HEK293T (cell line): ENCODE measurements at regions not wholly inside any gene's neighbourhood (a gene's known extent, or its start where the extent isn't known, plus 50 kb on each side); places are given as distances from the start of the nearest gene placed in this dataset.

Experiments used
- CTCF ChIA-PET: fragments of 350-600 bp; formaldehyde crosslinking; extraction: SDS; loops from one replicate; lab custom pipeline; 2021; ENCODE audit warnings: antibody characterized with exemption, inconsistent platforms; lab: Yijun Ruan, JAX
- POLR2A ChIA-PET: fragments of 350-600 bp; formaldehyde crosslinking; extraction: SDS; loops from one replicate; lab custom pipeline; 2020; ENCODE audit warnings: antibody characterized with exemption, inconsistent platforms; lab: Yijun Ruan, JAX
- DNase-seq: peaks from one replicate; pipeline ENCODE4 v3.0.0; 2012; ENCODE audit warnings: mixed read lengths; ENCODE audit errors: extremely low spot score
- ARNT ChIP-seq: fragments of 450-650 bp; IDR thresholded peaks from 2 replicates; pipeline ENCODE4 v1.6.1; 2017; ENCODE audit warnings: mild to moderate bottlenecking
- BHLHE40 ChIP-seq: fragments of 450-650 bp; IDR thresholded peaks from 2 replicates; pipeline ENCODE4 v1.6.1; 2016; ENCODE audit warnings: mild to moderate bottlenecking, moderate library complexity, borderline replicate concordance
- CTBP1 ChIP-seq: fragments of 450-650 bp; IDR thresholded peaks from 2 replicates; pipeline ENCODE4 v1.6.1; 2016; ENCODE audit warnings: borderline replicate concordance
- ELF4 ChIP-seq: fragments of 450-650 bp; IDR thresholded peaks from 2 replicates; pipeline ENCODE4 v1.6.1; 2017; ENCODE audit warnings: antibody characterized with exemption
- FOXA1 ChIP-seq: fragments of 450-650 bp; IDR thresholded peaks from 2 replicates; pipeline ENCODE4 v1.6.1; 2016; ENCODE audit warnings: mild to moderate bottlenecking
- FOXK2 ChIP-seq: fragments of 450-650 bp; IDR thresholded peaks from 2 replicates; pipeline ENCODE4 v1.6.1; 2016; ENCODE audit warnings: mild to moderate bottlenecking
- FOXM1 ChIP-seq: fragments of 450-650 bp; IDR thresholded peaks from 2 replicates; pipeline ENCODE4 v1.6.1; 2017; ENCODE audit warnings: mild to moderate bottlenecking, borderline replicate concordance
- HDGF ChIP-seq: fragments of 450-650 bp; IDR thresholded peaks from 2 replicates; pipeline ENCODE4 v1.6.1; 2017; ENCODE audit warnings: antibody characterized with exemption, borderline replicate concordance
- L3MBTL2 ChIP-seq: fragments of 450-650 bp; conservative IDR thresholded peaks from 2 replicates; pipeline ENCODE4 v1.6.1; 2016; ENCODE audit warnings: mild to moderate bottlenecking
- LEF1 ChIP-seq: fragments of 450-650 bp; IDR thresholded peaks from 2 replicates; pipeline ENCODE4 v1.6.1; 2017; ENCODE audit warnings: mild to moderate bottlenecking, borderline replicate concordance
- NFRKB ChIP-seq: fragments of 450-650 bp; IDR thresholded peaks from 2 replicates; pipeline ENCODE4 v1.6.1; 2016; ENCODE audit warnings: mild to moderate bottlenecking, moderate library complexity
- SP1 ChIP-seq: fragments of 450-650 bp; IDR thresholded peaks from 2 replicates; pipeline ENCODE4 v1.6.1; 2017
- SUZ12 ChIP-seq: fragments of 450-650 bp; IDR thresholded peaks from 2 replicates; pipeline ENCODE4 v1.6.1; 2016; ENCODE audit warnings: mild to moderate bottlenecking
- TARDBP ChIP-seq: fragments of 450-650 bp; IDR thresholded peaks from 2 replicates; pipeline ENCODE4 v1.6.1; 2016
- ZNF384 ChIP-seq: fragments of 450-650 bp; IDR thresholded peaks from 2 replicates; pipeline ENCODE4 v1.6.1; 2016
- TF ChIP-seq, protein P1 (sequence below): fragments of 450-650 bp; IDR thresholded peaks from 2 replicates; pipeline ENCODE4 v1.6.1; 2016

GRCh38 chr5:52603778-52604554, 183.8 kb upstream of the ITGA1 start:
- POLR2A ChIA-PET: no interaction called here
- TF ChIP-seq TARDBP: no peak
- TF ChIP-seq, protein P1, sequence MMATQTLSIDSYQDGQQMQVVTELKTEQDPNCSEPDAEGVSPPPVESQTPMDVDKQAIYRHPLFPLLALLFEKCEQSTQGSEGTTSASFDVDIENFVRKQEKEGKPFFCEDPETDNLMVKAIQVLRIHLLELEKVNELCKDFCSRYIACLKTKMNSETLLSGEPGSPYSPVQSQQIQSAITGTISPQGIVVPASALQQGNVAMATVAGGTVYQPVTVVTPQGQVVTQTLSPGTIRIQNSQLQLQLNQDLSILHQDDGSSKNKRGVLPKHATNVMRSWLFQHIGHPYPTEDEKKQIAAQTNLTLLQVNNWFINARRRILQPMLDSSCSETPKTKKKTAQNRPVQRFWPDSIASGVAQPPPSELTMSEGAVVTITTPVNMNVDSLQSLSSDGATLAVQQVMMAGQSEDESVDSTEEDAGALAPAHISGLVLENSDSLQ: peak; percentile 52

GRCh38 chr5:52605317-52606313, 182.1 kb upstream of the ITGA1 start:
- no peak for DNase-seq
- CTCF ChIA-PET: no interaction called here
- TF ChIP-seq FOXA1 (no peak), L3MBTL2 (no peak), SP1 (no peak), ELF4 (no peak), NFRKB (no peak), BHLHE40 (no peak), ARNT (no peak), CTBP1 (no peak), TARDBP (no peak), FOXM1 (no peak), HDGF (no peak), LEF1 (no peak), FOXK2 (no peak), ZNF384 (no peak), SUZ12 (no peak)
- TF ChIP-seq, protein P1: no peak
- POLR2A ChIA-PET: no interaction called here

More at GRCh38 chr5:52603778-52604554, 183.8 kb upstream of the ITGA1 start:
- no peak for DNase-seq
- CTCF ChIA-PET: no interaction called here

DNA sequence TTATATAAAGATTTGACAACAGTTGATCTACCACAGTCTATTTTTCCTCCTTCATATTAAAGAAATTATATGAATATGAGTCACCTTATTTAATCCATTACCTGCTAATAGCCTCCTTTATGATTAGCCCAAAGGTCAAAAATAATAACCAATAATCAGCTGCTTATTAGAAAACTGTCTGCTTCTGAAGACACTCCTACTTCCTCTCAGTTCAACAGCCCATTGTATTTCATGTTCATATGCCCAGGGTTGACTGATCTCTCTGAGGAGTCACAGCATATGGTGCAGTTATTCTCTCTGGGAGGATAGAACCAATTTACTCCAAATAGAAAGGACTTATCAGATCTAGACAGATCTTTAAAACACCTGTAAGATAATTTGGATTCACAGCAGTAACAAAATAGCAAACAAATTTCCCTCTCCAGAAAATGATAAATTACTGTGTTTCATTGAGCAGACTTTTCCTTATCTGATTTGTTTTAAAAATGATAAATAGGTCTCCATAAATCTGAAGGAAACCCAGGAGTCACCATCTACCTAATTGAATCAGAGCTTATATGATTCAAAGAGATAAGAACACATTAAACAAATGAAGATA, 180.4 kb upstream of the ITGA1 start:
- CTCF ChIA-PET: no interaction called here
- DNase-seq: no peak
- POLR2A ChIA-PET: no interaction called here
- no peak for TF ChIP-seq TARDBP
- no peak for TF ChIP-seq LEF1
- TF ChIP-seq ZNF384: no peak
- TF ChIP-seq FOXK2: no peak
- no peak for TF ChIP-seq ARNT
- TF ChIP-seq FOXA1: no peak
- TF ChIP-seq, protein P1: no peak
- TF ChIP-seq SUZ12: no peak
- TF ChIP-seq CTBP1: no peak
- TF ChIP-seq HDGF: no peak

GRCh38 chr5:52620315-52620714, 167.4 kb upstream of the ITGA1 start:
- POLR2A ChIA-PET: no interaction called here
- no peak for DNase-seq
- no peak for TF ChIP-seq L3MBTL2
- no peak for TF ChIP-seq ZNF384
- TF ChIP-seq, protein P1: no peak
- CTCF ChIA-PET: no interaction called here

GRCh38 chr5:52623291-52623690, 164.4 kb upstream of the ITGA1 start:
- POLR2A ChIA-PET: no interaction called here
- TF ChIP-seq ELF4: no peak
- TF ChIP-seq FOXK2: no peak
- TF ChIP-seq LEF1: no peak
- TF ChIP-seq SUZ12: no peak
- no peak for TF ChIP-seq TARDBP
- TF ChIP-seq SP1: no peak
- no peak for TF ChIP-seq NFRKB
- TF ChIP-seq BHLHE40: no peak
- TF ChIP-seq ARNT: no peak
- no peak for TF ChIP-seq FOXA1
- no peak for TF ChIP-seq CTBP1
- no peak for DNase-seq
- CTCF ChIA-PET: no interaction called here
